GM10248 (cell line): ENCODE measurements at regions not wholly inside any gene's neighbourhood (a gene's known extent, or its start where the extent isn't known, plus 50 kb on each side); places are given as distances from the start of the nearest gene placed in this dataset.
"Not testable (repeated sequence)": the region's sequence is repeated elsewhere in the genome, so short reads cannot be mapped to it uniquely, and the experiment has no call there.

ENCODE experiments used
- CTCF ChIA-PET: fragments of 300-600 bp; sonication (Branson Sonifier 250); formaldehyde crosslinking; extraction: SDS; loops from one replicate; lab custom pipeline; 2021; ENCODE audit warnings: antibody characterized with exemption; lab: Yijun Ruan, JAX
- POLR2A ChIA-PET: fragments of 350-650 bp; sonication (Branson Sonifier 250); formaldehyde crosslinking; extraction: SDS; loops from one replicate; lab custom pipeline; 2020; ENCODE audit warnings: antibody characterized with exemption; lab: Yijun Ruan, JAX
- DNase-seq: peaks from one replicate; pipeline ENCODE4 v3.0.0; 2012; ENCODE audit errors: extremely low spot score
- CTCF ChIP-seq: IDR thresholded peaks from 2 replicates; pipeline ENCODE4 v1.5.1; 2012; ENCODE audit warnings: mild to moderate bottlenecking, low read depth; ENCODE audit errors: extremely low read depth, missing control alignments, control extremely low read depth

GRCh38 chr3:184450547-184450946, 70.7 kb downstream of the CHRD start:
- POLR2A ChIA-PET = no interaction called here
- CTCF ChIA-PET = interaction anchor here (1.0 to 1.4 kb wide), 2 partner anchors 64 to 80 kb away, joined by 3 read pairs; no protein-coding TSS in a partner anchor

GRCh38 chr3:184453296-184453695, 73.4 kb downstream of the CHRD start:
- no peak for TF ChIP-seq CTCF
- DNase-seq = no peak
- ChIA-PET POLR2A (no interaction called here), CTCF (interaction anchor here (1.7 kb wide), 1 partner anchor 108 kb away, joined by 4 read pairs; the partner anchor contains the start of gene EPHB3)

More at GRCh38 chr3:184450547-184450946, 70.7 kb downstream of the CHRD start:
- DNase-seq = no peak
- no peak for TF ChIP-seq CTCF

GRCh38 chr3:184455991-184456390, 76.1 kb downstream of the CHRD start:
- ChIA-PET CTCF (interaction anchor here (1.0 kb wide), 1 partner anchor 13 kb away, joined by 4 read pairs; no protein-coding TSS in a partner anchor), POLR2A (no interaction called here)
- no peak for TF ChIP-seq CTCF
- DNase-seq = no peak

- DNase-seq = no peak
- no peak for TF ChIP-seq CTCF
- POLR2A ChIA-PET = no interaction called here
- CTCF ChIA-PET = interaction anchor here (1.0 kb wide), 1 partner anchor 12 kb away, joined by 4 read pairs; no protein-coding TSS in a partner anchor
These were observed 76.6 kb downstream of the CHRD start for GRCh38 chr3:184456476-184456875.

GRCh38 chr3:184457329-184457728, 77.5 kb downstream of the CHRD start:
- no peak for DNase-seq
- TF ChIP-seq CTCF = no peak
- ChIA-PET POLR2A (no interaction called here), CTCF (interaction anchor here (1.0 kb wide), 2 partner anchors 9 to 11 kb away, joined by 3 to 4 read pairs; no protein-coding TSS in a partner anchor)

- POLR2A ChIA-PET, DNase-seq: not testable (repeated sequence)
- CTCF ChIA-PET = interaction anchor here (1.0 kb wide), 1 partner anchor 8 kb away, joined by 3 read pairs; no protein-coding TSS in a partner anchor
These were observed 78.0 kb downstream of the CHRD start for GRCh38 chr3:184457784-184458377.

- CTCF ChIA-PET = no interaction called here
- POLR2A ChIA-PET = no interaction called here
- no peak for DNase-seq
- no peak for TF ChIP-seq CTCF
These were observed 79.5 kb downstream of the CHRD start for GRCh38 chr3:184459355-184459754.
